Thymus (tissue), 11 donors: ENCODE measurements at regions not wholly inside any gene's neighbourhood (a gene's known extent, or its start where the extent isn't known, plus 50 kb on each side); places are given as distances from the start of the nearest gene placed in this dataset.

Source experiments
- DNase-seq, 9 donors: peaks; one replicate each; pipeline ENCODE4 v3.0.0-alpha.2; 2013; ENCODE audit warnings: low spot score in 9 of 9, low read depth in 6 of 9, missing footprints in 1 of 9
- H3K27ac ChIP-seq, 2 donors: one replicate each; pipeline ENCODE4 v1.5.1; 2013; ENCODE audit warnings: control low read depth in 1 of 2, low read depth in 1 of 2, low read length in 1 of 2, mild to moderate bottlenecking in 1 of 2, moderate library complexity in 1 of 2
- H3K27me3 ChIP-seq, 2 donors: one replicate each; pipeline ENCODE4 v1.5.1; 2013; ENCODE audit warnings: low read length in 1 of 2; ENCODE audit not compliant: control insufficient read depth in 2 of 2, insufficient read depth in 1 of 2
- H3K36me3 ChIP-seq, 2 donors: one replicate each; pipeline ENCODE4 v1.5.1; 2013; ENCODE audit warnings: low read length in 1 of 2, mild to moderate bottlenecking in 1 of 2, moderate library complexity in 1 of 2; ENCODE audit not compliant: control insufficient read depth in 2 of 2, insufficient read depth in 2 of 2
- H3K4me1 ChIP-seq, 2 donors: one replicate each; pipeline ENCODE4 v1.5.1; 2013; ENCODE audit warnings: low read length in 2 of 2; ENCODE audit not compliant: control insufficient read depth in 2 of 2, insufficient read depth in 2 of 2
- H3K4me3 ChIP-seq, 2 donors: one replicate each; pipeline ENCODE4 v1.5.1; 2013; ENCODE audit warnings: low read length in 2 of 2, control low read depth in 1 of 2, mild to moderate bottlenecking in 1 of 2
- H3K9me3 ChIP-seq, 2 donors: one replicate each; pipeline ENCODE4 v1.5.1; 2013; ENCODE audit warnings: low read length in 1 of 2, mild to moderate bottlenecking in 1 of 2; ENCODE audit not compliant: control insufficient read depth in 2 of 2, insufficient read depth in 1 of 2
- WGBS: extraction: QIAGEN DNeasy Blood & Tissue Kit; methylation state at CpG from one replicate; pipeline ENCODE4 v1.1.7; 2013; 5-methylcytosine and 5-hydroxymethylcytosine counted together
- donor health status: healthy.

- peaks cover 21 to 32% of the 10 kb centered on the region in 2 donors for H3K4me1 ChIP-seq
- 89% methylated on average over 7 of the region's 7 CpGs for WGBS
- H3K27ac ChIP-seq, result no peak overlapping the region
- no peaks in the 10 kb centered on the region for H3K27me3 ChIP-seq
- no peaks in the 10 kb centered on the region for H3K36me3 ChIP-seq
- H3K4me3 ChIP-seq, result no peak overlapping the region
- H3K9me3 ChIP-seq, result no peaks in the 10 kb centered on the region
- no peak for DNase-seq
Observed at GRCh38 chr13:74068471-74068870, 65.7 kb downstream of the KLF12 start.

DNA sequence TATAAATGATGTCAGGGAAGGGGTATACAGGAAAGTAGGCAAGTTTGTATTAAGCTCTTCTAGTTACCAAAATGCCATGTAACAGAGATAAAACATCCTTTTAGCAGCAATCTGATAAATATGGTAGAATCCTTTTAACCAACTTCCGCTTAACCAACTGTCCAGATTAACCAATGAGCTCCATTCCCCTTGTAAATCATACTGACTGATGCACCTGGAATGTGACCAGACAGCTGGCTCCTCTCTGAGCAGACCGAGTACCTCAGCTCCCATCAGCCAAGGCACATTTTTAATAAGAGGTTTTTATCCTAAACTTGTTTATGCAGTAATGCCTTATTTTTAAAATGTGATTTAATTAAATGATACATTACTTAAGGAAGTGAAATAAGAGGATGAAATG lies 66.4 kb downstream of the KLF12 start:
- Histone ChIP-seq H3K4me1 (peaks cover 21 to 34% of the 10 kb centered on the region in 2 donors), H3K27me3 (no peaks in the 10 kb centered on the region), H3K4me3 (no peak overlapping the region), H3K27ac (no peak overlapping the region), H3K36me3 (no peaks in the 10 kb centered on the region), H3K9me3 (no peaks in the 10 kb centered on the region)
- DNase-seq, result peak in 1 of 9 donors; percentile 42
- WGBS, result 52% methylated on average over 2 of the region's 2 CpGs

- H3K4me1 ChIP-seq, result peaks cover 21 to 39% of the 10 kb centered on the region in 2 donors
- H3K27ac ChIP-seq, result no peak overlapping the region
- no peak for DNase-seq
- no peak overlapping the region for H3K4me3 ChIP-seq
- no peaks in the 10 kb centered on the region for H3K27me3 ChIP-seq
- H3K9me3 ChIP-seq, result no peaks in the 10 kb centered on the region
- no peaks in the 10 kb centered on the region for H3K36me3 ChIP-seq
Observed at GRCh38 chr13:74066937-74067336, 67.3 kb downstream of the KLF12 start.

DNA sequence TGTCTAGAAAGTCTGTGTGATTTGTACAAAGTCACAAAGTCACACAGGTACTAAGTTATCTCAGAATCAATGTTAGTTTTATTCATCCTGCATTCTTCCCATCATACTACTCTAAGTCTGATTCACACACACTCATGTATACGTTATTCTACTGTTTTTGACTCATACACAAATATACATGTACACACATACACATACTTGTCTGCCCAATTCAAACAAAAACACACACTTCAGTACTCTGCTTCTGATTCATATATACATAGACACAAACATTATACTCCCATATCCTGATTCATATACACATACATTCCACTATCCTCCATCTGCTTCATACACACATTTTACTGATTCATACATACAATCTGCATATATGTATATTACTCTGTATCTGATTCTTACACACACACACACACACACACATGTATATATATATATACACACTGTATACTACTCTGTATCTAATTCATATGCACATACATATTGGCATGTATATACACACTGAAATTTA lies 69.3 kb downstream of the KLF12 start:
- 97% methylated on average over 1 of the region's 1 CpG for WGBS
- Histone ChIP-seq H3K4me1 (peaks cover 11 to 32% of the 10 kb centered on the region in 2 donors), H3K27ac (no peak overlapping the region), H3K36me3 (no peaks in the 10 kb centered on the region), H3K9me3 (no peaks in the 10 kb centered on the region), H3K27me3 (no peaks in the 10 kb centered on the region), H3K4me3 (no peak overlapping the region)
- no peak for DNase-seq

DNA sequence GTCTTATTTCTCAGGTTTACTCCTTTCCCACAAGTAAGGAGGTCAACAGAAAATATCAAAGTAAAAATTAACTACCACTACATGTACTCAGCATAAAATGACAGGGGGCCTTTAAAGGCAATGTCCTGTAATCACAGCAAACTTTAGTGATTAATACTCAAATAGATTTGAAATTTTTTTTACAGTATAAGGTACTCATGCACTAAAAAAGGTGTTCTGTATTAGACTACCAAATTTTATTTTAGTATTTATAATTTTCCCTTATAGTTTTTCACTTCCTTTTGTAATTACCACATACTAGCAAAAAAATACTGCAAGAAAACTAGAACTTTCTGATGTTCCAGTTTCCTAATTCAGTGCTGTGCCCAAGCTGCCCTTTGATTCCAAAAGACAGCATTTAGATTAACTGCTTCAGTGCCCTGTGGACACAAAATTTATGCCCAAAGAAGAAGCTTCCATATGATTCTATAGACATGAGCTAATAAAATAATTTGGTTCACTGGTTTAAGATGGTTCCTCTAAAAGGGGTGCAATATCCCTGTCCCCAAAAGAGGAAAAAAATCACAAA lies 70.6 kb downstream of the KLF12 start:
- no peaks in the 10 kb centered on the region for H3K36me3 ChIP-seq
- peaks cover 2 to 21% of the 10 kb centered on the region in 2 donors for H3K4me1 ChIP-seq
- DNase-seq, result no peak
- H3K4me3 ChIP-seq, result no peak overlapping the region
- H3K9me3 ChIP-seq, result no peaks in the 10 kb centered on the region
- no peaks in the 10 kb centered on the region for H3K27me3 ChIP-seq
- no peak overlapping the region for H3K27ac ChIP-seq

- Histone ChIP-seq H3K27me3 (no peaks in the 10 kb centered on the region), H3K4me3 (no peak overlapping the region), H3K36me3 (no peaks in the 10 kb centered on the region), H3K4me1 (peaks cover 2 to 17% of the 10 kb centered on the region in 2 donors), H3K9me3 (no peaks in the 10 kb centered on the region), H3K27ac (no peak overlapping the region)
- peak in 1 of 9 donors; percentile 43 for DNase-seq
- 86% methylated on average over 6 of the region's 6 CpGs for WGBS
Observed at GRCh38 chr13:74062933-74063332, 71.3 kb downstream of the KLF12 start.

DNA sequence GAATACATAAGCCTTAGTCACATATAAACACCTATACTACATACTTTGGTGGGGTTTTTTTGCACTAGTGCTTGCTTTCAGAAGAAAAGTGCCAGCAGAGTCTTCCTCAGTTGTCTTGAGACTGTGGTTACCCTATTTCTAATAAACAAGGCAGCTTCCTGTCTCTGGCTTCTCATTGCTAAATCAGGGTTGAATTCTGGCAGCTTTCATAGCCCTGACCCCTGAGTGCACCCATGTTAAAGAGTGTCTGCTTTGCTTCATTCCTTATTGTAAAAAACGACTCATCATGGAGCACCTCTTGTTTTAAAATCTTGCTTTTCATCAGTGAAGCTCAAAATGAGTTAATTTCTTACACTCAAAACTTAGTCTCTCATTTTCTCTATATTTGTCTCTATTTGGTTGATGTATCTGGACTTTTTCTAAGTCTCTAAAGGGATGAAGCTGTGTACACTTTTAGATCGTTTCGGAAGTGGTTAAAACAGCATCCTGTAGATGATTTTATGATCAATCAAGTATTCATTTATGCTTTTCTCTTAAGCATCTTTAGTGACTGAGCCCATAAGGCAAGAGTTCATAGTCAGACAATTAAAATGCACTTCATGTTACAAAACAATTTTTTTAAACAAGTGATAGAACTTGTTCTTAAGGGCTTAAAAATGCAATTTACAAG lies 72.1 kb downstream of the KLF12 start:
- no peaks in the 10 kb centered on the region for H3K9me3 ChIP-seq
- peaks cover 0 to 16% of the 10 kb centered on the region in 2 donors for H3K4me1 ChIP-seq
- no peak overlapping the region for H3K4me3 ChIP-seq
- WGBS, result 53% methylated on average over 3 of the region's 3 CpGs
- H3K27me3 ChIP-seq, result no peaks in the 10 kb centered on the region
- peak in 4 of 9 donors; percentile 18 to 62 (median 31) for DNase-seq
- peak overlapping the region in 1 of 2 donors; percentile 56 for H3K27ac ChIP-seq
- no peaks in the 10 kb centered on the region for H3K36me3 ChIP-seq

- Histone ChIP-seq H3K4me1 (peaks cover 2 to 9% of the 10 kb centered on the region in 2 donors), H3K4me3 (no peak overlapping the region), H3K27me3 (no peaks in the 10 kb centered on the region), H3K27ac (peak overlapping the region in 1 of 2 donors; percentile 18), H3K9me3 (no peaks in the 10 kb centered on the region), H3K36me3 (no peaks in the 10 kb centered on the region)
- 85% methylated on average over 5 of the region's 5 CpGs for WGBS
- DNase-seq, result no peak
Observed at GRCh38 chr13:74056801-74057542, 77.2 kb downstream of the KLF12 start.

- Histone ChIP-seq H3K27me3 (no peaks in the 10 kb centered on the region), H3K4me1 (peaks cover 2 to 7% of the 10 kb centered on the region in 2 donors), H3K36me3 (no peaks in the 10 kb centered on the region), H3K27ac (no peak overlapping the region), H3K4me3 (no peak overlapping the region), H3K9me3 (no peaks in the 10 kb centered on the region)
- WGBS, result 97% methylated on average over 5 of the region's 5 CpGs
- no peak for DNase-seq
Observed at GRCh38 chr13:74052402-74052928, 81.7 kb downstream of the KLF12 start.
